Uterus (tissue), 3 donors: ENCODE measurements at regions not wholly inside any gene's neighbourhood (a gene's known extent, or its start where the extent isn't known, plus 50 kb on each side); places are given as distances from the start of the nearest gene placed in this dataset.

Experiments used
- DNase-seq, 2 donors: peaks; one replicate each; pipeline ENCODE4 v3.0.0-alpha.2; 2019 to 2020
- H3K27ac ChIP-seq, 2 donors: fragments of 200-600 bp; sonication (generic); 1 replicate in 1 of 2; 2 replicates in 1 of 2; pipeline ENCODE4 v1.5.1; 2016 to 2018
- H3K27me3 ChIP-seq, 2 donors: fragments of 200-600 bp; sonication (generic); one replicate each; pipeline ENCODE4 v1.5.1; 2018 to 2019; ENCODE audit warnings: control low read depth in 1 of 2
- H3K36me3 ChIP-seq, 2 donors: fragments of 200-600 bp; sonication (generic); one replicate each; pipeline ENCODE4 v1.5.1; 2019; ENCODE audit warnings: control low read depth in 1 of 2
- H3K4me1 ChIP-seq, 2 donors: fragments of 200-600 bp; sonication (generic); one replicate each; pipeline ENCODE4 v1.5.1; 2018 to 2019; ENCODE audit warnings: control low read depth in 1 of 2
- H3K4me3 ChIP-seq, 2 donors: fragments of 200-600 bp; sonication (generic); 1 replicate in 1 of 2; 2 replicates in 1 of 2; pipeline ENCODE4 v1.5.1; 2018 to 2019; ENCODE audit warnings: mild to moderate bottlenecking in 1 of 2
- H3K9me3 ChIP-seq, 2 donors: fragments of 200-600 bp; sonication (generic); one replicate each; pipeline ENCODE4 v1.5.1; 2019; ENCODE audit warnings: control low read depth in 1 of 2
- CTCF ChIP-seq, 4 experiments: fragments of 200-600 bp in 2 of 4; fragments of 450-650 bp in 2 of 4; sonication (generic) in 2 of 4; IDR thresholded peaks; one replicate each; pipeline ENCODE4 v1.5.1; 2016 to 2019; ENCODE audit warnings: antibody characterized with exemption in 4 of 4, mild to moderate bottlenecking in 2 of 4, moderate library complexity in 1 of 4
- POLR2A ChIP-seq, 2 donors: fragments of 450-650 bp; IDR thresholded peaks; one replicate each; pipeline ENCODE4 v1.6.1; 2016; ENCODE audit warnings: antibody characterized with exemption in 2 of 2, mild to moderate bottlenecking in 1 of 2, moderate library complexity in 1 of 2
- intact Hi-C: fragments of 100-400 bp; cut with DNase I; formaldehyde crosslinking; loops from one replicate; pipeline ENCODE4 v1.15.1; 2023; ENCODE audit warnings: low total_unique reads
- donor health status: DM: yes; HTN: yes; CAD: no.

GRCh38 chr6:164166996-164167395 is 752.5 kb downstream of the QKI start:
- TF ChIP-seq CTCF (IDR thresholded peaks at IDR 0.05) (no peak), POLR2A (IDR thresholded peaks at IDR 0.05) (no peak)
- H3K4me1 ChIP-seq, result no peaks in the 10 kb centered on the region

DNA sequence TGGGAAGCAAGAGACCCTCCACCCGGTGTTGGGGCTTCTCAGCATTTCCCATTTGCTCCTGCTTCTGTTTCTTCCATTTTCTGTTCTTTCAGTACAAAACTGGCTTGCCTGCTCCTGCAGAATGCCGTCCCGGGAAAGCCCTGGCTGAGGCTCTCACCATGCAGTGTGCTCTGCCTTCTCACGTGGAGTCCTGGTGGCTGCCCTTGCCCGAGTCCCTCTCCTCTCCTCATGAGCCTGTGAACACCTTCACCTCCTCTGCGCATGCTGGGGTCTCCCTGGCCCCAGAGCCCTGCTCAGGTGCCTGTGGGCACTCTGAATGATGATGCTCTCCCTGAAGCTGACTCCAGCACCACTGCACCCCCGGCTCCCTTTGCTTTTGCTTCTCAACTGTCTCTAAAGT is 752.0 kb downstream of the QKI start:
- Histone ChIP-seq H3K36me3 (no peaks in the 10 kb centered on the region), H3K9me3 (no peaks in the 10 kb centered on the region), H3K27me3 (no peaks in the 10 kb centered on the region), H3K4me3 (no peak overlapping the region), H3K4me1 (no peaks in the 10 kb centered on the region), H3K27ac (no peak overlapping the region)
- no peak for DNase-seq
- TF ChIP-seq CTCF (IDR thresholded peaks at IDR 0.05) (no peak), POLR2A (IDR thresholded peaks at IDR 0.05) (no peak)
- intact Hi-C loops, result no loop called here

More at GRCh38 chr6:164166996-164167395, 752.5 kb downstream of the QKI start:
- DNase-seq, result no peak
- no peak overlapping the region for H3K27ac ChIP-seq
- no peaks in the 10 kb centered on the region for H3K36me3 ChIP-seq
- no peaks in the 10 kb centered on the region for H3K27me3 ChIP-seq
- intact Hi-C loops, result no loop called here
- H3K9me3 ChIP-seq, result no peaks in the 10 kb centered on the region
- no peak overlapping the region for H3K4me3 ChIP-seq

- H3K27me3 ChIP-seq, result no peaks in the 10 kb centered on the region
- TF ChIP-seq POLR2A (IDR thresholded peaks at IDR 0.05) (no peak), CTCF (IDR thresholded peaks at IDR 0.05) (no peak)
- no peaks in the 10 kb centered on the region for H3K9me3 ChIP-seq
- H3K4me3 ChIP-seq, result no peak overlapping the region
- no peaks in the 10 kb centered on the region for H3K4me1 ChIP-seq
- no peak for DNase-seq
- H3K27ac ChIP-seq, result no peak overlapping the region
- H3K36me3 ChIP-seq, result no peaks in the 10 kb centered on the region
- intact Hi-C loops, result no loop called here
Observed at GRCh38 chr6:164164876-164165275, 750.4 kb downstream of the QKI start.

- TF ChIP-seq CTCF (IDR thresholded peaks at IDR 0.05) (no peak), POLR2A (IDR thresholded peaks at IDR 0.05) (no peak)
- H3K4me1 ChIP-seq, result no peaks in the 10 kb centered on the region
- H3K27me3 ChIP-seq, result no peaks in the 10 kb centered on the region
- no peak for DNase-seq
- intact Hi-C loops, result no loop called here
- H3K36me3 ChIP-seq, result no peaks in the 10 kb centered on the region
- no peak overlapping the region for H3K27ac ChIP-seq
- H3K4me3 ChIP-seq, result no peak overlapping the region
- no peaks in the 10 kb centered on the region for H3K9me3 ChIP-seq
Observed at GRCh38 chr6:164163239-164163638, 748.7 kb downstream of the QKI start.

DNA sequence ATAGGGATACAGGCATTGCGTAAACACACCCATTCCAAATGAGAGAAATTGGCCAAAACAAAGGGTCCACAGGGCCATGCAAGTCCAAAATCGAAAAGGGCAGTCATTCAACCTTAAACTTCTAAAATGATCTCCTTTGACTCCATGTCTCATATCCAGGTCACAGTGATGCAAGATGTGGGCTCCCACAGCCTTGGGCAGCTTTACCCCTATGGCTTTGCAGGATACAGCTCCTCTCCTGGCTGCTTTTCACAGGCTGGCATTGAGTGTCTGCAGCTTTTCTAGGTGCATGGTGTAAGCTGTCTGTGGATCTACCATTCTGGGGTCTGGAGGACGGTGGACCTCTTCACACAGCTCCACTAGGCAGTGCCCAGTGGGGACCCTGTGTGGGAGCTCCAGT is 744.5 kb downstream of the QKI start:
- intact Hi-C loops, result no loop called here
- TF ChIP-seq POLR2A (IDR thresholded peaks at IDR 0.05) (no peak), CTCF (IDR thresholded peaks at IDR 0.05) (no peak)
- Histone ChIP-seq H3K27ac (no peak overlapping the region), H3K36me3 (no peaks in the 10 kb centered on the region), H3K27me3 (no peaks in the 10 kb centered on the region), H3K4me1 (no peaks in the 10 kb centered on the region), H3K4me3 (no peak overlapping the region), H3K9me3 (no peaks in the 10 kb centered on the region)
- DNase-seq, result no peak
